Endothelial cell (in vitro differentiated cells): ENCODE measurements at regions not wholly inside any gene's neighbourhood (a gene's known extent, or its start where the extent isn't known, plus 50 kb on each side); places are given as distances from the start of the nearest gene placed in this dataset.

Source experiments
- DNase-seq: peaks from one replicate; pipeline ENCODE4 v3.0.0; 2021; ENCODE audit warnings: low spot score
- H3K27ac Mint-ChIP-seq: one replicate; pipeline ENCODE4 v1.8.0; 2021; ENCODE audit warnings: mixed read lengths, inconsistent platforms; ENCODE audit not compliant: unreplicated experiment
- H3K27me3 Mint-ChIP-seq: one replicate; pipeline ENCODE4 v1.8.0; 2021; ENCODE audit warnings: mild to moderate bottlenecking, moderate library complexity, mixed read lengths, inconsistent platforms; ENCODE audit not compliant: unreplicated experiment
- H3K36me3 Mint-ChIP-seq: one replicate; pipeline ENCODE4 v1.8.0; 2021; ENCODE audit warnings: mild to moderate bottlenecking, low read depth, mixed read lengths, inconsistent platforms; ENCODE audit not compliant: unreplicated experiment
- H3K4me1 Mint-ChIP-seq: one replicate; pipeline ENCODE4 v1.8.0; 2021; ENCODE audit warnings: mild to moderate bottlenecking, mixed read lengths, inconsistent platforms; ENCODE audit not compliant: unreplicated experiment
- H3K4me3 Mint-ChIP-seq: one replicate; pipeline ENCODE4 v1.8.0; 2021; ENCODE audit warnings: mild to moderate bottlenecking, mixed read lengths, inconsistent platforms; ENCODE audit not compliant: unreplicated experiment
- H3K9me3 Mint-ChIP-seq: one replicate; pipeline ENCODE4 v1.8.0; 2021; ENCODE audit warnings: mixed read lengths, inconsistent platforms; ENCODE audit not compliant: unreplicated experiment
- TF ChIP-seq, protein P1 (sequence below): fragments of 200-600 bp; sonication (generic); IDR thresholded peaks from one replicate; pipeline ENCODE4 v1.5.0; 2021; ENCODE audit warnings: antibody characterized with exemption; ENCODE audit not compliant: unreplicated experiment

DNA sequence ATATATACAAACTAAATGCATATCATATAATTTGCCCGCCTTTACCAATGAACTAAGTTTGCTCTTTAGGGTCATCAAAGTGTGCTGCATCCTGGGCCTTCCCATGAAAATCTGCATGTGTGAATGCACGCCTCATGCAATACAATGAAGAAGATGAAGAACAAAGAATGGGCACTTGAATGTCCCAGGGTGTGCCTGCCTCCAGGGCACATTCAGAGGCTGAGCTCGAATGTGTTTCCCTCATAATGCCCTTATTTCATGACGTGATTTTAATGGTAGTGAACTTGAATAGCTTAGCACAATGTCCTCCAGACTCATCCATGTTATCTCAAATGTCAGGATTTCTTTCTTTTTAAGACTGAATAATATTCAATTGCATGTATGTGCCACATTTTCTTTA, 824.9 kb downstream of the TNS3 start:
- Mint-ChIP-seq H3K9me3 (no peaks in the 10 kb centered on the region), H3K4me3 (no peak overlapping the region), H3K4me1 (peaks cover 2% of the 10 kb centered on the region), H3K27me3 (no peaks in the 10 kb centered on the region), H3K27ac (no peak overlapping the region), H3K36me3 (no peaks in the 10 kb centered on the region)
- no peak for DNase-seq
- TF ChIP-seq, protein P1, sequence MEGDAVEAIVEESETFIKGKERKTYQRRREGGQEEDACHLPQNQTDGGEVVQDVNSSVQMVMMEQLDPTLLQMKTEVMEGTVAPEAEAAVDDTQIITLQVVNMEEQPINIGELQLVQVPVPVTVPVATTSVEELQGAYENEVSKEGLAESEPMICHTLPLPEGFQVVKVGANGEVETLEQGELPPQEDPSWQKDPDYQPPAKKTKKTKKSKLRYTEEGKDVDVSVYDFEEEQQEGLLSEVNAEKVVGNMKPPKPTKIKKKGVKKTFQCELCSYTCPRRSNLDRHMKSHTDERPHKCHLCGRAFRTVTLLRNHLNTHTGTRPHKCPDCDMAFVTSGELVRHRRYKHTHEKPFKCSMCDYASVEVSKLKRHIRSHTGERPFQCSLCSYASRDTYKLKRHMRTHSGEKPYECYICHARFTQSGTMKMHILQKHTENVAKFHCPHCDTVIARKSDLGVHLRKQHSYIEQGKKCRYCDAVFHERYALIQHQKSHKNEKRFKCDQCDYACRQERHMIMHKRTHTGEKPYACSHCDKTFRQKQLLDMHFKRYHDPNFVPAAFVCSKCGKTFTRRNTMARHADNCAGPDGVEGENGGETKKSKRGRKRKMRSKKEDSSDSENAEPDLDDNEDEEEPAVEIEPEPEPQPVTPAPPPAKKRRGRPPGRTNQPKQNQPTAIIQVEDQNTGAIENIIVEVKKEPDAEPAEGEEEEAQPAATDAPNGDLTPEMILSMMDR = no peak

- Mint-ChIP-seq H3K27ac (no peak overlapping the region), H3K4me3 (no peak overlapping the region), H3K9me3 (no peaks in the 10 kb centered on the region), H3K4me1 (peaks cover 2% of the 10 kb centered on the region), H3K27me3 (no peaks in the 10 kb centered on the region), H3K36me3 (no peaks in the 10 kb centered on the region)
- TF ChIP-seq, protein P1 = no peak
- DNase-seq = no peak
These were observed 825.7 kb downstream of the TNS3 start for GRCh38 chr7:46756256-46756655.

DNA sequence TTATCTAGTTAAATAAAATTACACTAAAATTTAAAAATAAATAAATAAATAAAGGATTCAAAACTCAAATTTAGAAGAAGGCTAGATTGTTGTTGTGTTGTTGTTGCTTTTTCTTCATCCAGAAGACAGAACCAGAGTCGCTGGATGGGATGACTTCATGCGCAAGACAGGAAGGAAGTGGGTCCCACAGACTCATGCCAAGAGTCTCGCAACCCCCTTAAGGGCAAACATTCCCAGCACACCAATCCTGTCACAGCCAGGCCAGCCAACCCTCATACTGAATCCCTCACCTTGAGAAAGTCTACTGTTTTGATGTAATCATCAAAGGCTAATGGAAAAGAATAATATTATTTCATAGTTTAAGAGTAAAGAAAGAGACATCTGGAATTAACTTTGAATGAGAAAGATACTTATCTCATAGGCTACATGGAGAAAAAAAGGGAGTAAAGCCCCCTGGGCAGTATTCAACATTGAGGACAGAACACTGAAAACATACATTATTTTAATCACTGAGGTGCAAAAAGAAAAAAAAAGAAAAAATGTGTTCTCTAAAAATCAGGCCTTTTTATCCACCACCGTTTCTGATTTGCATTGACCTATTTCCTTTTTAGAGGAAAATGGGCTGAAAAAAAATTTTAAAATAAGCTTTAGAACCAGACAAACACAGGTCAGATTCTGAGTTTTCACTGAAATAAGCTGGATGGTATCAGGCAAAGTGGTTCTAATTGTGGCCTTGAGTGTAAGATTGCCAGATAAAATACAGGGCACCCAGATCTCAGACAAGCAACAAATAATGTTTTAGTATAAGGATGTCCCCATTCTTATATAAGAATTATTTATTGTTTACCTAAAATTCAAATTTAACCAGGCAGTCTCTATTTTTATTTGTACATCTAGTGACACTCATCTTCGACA, 826.5 kb downstream of the TNS3 start:
- H3K4me3 Mint-ChIP-seq = no peak overlapping the region
- TF ChIP-seq, protein P1 = no peak

DNA sequence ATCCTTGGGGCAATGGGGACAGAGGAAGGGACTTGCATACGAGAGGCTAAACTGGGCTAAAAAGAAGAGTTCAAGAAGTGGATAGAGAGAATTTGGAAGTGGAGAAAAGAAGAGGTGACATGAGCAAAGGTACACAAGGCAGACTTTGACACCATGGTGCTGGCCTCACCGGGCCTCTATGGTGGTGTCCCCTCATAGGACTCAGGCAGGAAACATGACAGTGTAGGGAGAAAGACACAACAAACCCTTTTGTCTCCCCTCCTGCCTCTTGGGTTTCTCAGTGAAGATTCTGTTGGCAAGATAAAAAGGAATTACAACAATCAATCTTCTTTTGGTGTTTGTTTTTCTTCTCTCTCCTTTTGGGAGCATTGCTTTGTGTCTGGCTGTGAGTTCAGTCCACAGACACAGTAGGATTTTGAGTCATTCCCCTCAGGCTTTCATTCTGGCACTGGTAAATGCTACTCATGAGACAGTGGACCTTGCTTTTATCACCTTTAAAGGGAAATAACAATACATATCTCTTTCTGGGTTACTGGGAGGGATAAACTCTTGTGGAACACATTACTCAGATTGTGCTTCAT, 827.7 kb downstream of the TNS3 start:
- Mint-ChIP-seq H3K9me3 (no peaks in the 10 kb centered on the region), H3K27ac (no peak overlapping the region)

More for the DNA sequence above, 826.5 kb downstream of the TNS3 start:
- Mint-ChIP-seq H3K4me1 (peaks cover 2% of the 10 kb centered on the region), H3K9me3 (no peaks in the 10 kb centered on the region), H3K27ac (no peak overlapping the region), H3K27me3 (no peaks in the 10 kb centered on the region), H3K36me3 (no peaks in the 10 kb centered on the region)
- DNase-seq = no peak

More for the DNA sequence above, 827.7 kb downstream of the TNS3 start:
- no peak overlapping the region for H3K4me3 Mint-ChIP-seq
- TF ChIP-seq, protein P1 = no peak
- H3K36me3 Mint-ChIP-seq = no peaks in the 10 kb centered on the region
- no peak for DNase-seq
- H3K27me3 Mint-ChIP-seq = no peaks in the 10 kb centered on the region
- peaks cover 2% of the 10 kb centered on the region for H3K4me1 Mint-ChIP-seq
